ENCODE measurements at regions not wholly inside any gene's neighbourhood (a gene's known extent, or its start where the extent isn't known, plus 50 kb on each side); places are given as distances from the start of the nearest gene placed in this dataset.

- H3K27ac ChIP-seq (ENCODE audit: low read length) = no peak overlapping the region
- no TSS peak for BruUV-seq (replicated peaks)
- DNase-seq (ENCODE audit: low read depth, low spot score) (no peak), ATAC-seq (no peak)
- H3K36me3 ChIP-seq (ENCODE audit: control insufficient read depth, insufficient read depth, low read length) = no peaks in the 10 kb centered on the region
- H3K27me3 ChIP-seq (ENCODE audit: control insufficient read depth, insufficient read depth, low read length) = no peaks in the 10 kb centered on the region
- in situ Hi-C loops (cut with HindIII; ENCODE audit: low pct_unique_long_range_greater_than_20kb, low sequenced_read_pairs) = no loop called here
- H3K4me1 ChIP-seq (ENCODE audit: control insufficient read depth, insufficient read depth, low read length) = no peaks in the 10 kb centered on the region
- intact Hi-C loops (cut with micrococcal nuclease; ENCODE audit: unreplicated experiment) = no loop called here
- no peaks in the 10 kb centered on the region for H3K9me3 ChIP-seq (ENCODE audit: control insufficient read depth, insufficient read depth, low read depth, low read length)
- TF ChIP-seq POLR2AphosphoS5 (IDR thresholded peaks at IDR 0.05; ENCODE audit: low read depth, low read length) = no peak
- TF ChIP-seq, protein P1, sequence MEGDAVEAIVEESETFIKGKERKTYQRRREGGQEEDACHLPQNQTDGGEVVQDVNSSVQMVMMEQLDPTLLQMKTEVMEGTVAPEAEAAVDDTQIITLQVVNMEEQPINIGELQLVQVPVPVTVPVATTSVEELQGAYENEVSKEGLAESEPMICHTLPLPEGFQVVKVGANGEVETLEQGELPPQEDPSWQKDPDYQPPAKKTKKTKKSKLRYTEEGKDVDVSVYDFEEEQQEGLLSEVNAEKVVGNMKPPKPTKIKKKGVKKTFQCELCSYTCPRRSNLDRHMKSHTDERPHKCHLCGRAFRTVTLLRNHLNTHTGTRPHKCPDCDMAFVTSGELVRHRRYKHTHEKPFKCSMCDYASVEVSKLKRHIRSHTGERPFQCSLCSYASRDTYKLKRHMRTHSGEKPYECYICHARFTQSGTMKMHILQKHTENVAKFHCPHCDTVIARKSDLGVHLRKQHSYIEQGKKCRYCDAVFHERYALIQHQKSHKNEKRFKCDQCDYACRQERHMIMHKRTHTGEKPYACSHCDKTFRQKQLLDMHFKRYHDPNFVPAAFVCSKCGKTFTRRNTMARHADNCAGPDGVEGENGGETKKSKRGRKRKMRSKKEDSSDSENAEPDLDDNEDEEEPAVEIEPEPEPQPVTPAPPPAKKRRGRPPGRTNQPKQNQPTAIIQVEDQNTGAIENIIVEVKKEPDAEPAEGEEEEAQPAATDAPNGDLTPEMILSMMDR (IDR thresholded peaks at IDR 0.05) = no peak
- TF ChIP-seq TCF7L2 (IDR thresholded peaks at IDR 0.05; ENCODE audit: low read depth, low read length) = no peak
- no peak for TF ChIP-seq REST (IDR thresholded peaks at IDR 0.05; ENCODE audit: insufficient read depth in 1 of 2, low read depth in 2 of 2, low read length in 1 of 2)
- no peak for TF ChIP-seq SIN3A (IDR thresholded peaks at IDR 0.05; ENCODE audit: borderline replicate concordance, insufficient read depth, low read depth, low read length)
- POLR2A ChIA-PET = no interaction called here
- H3K4me3 ChIP-seq (ENCODE audit: low read depth in 2 of 2, low read length in 2 of 2) = no peak overlapping the region
- CTCF ChIA-PET = no interaction called here
Measured at GRCh38 chr7:153405704-153406485, 646.3 kb upstream of the DPP6 start.

GRCh38 chr7:153406486-153406872, 645.7 kb upstream of the DPP6 start:
- ATAC-seq (no peak), DNase-seq (ENCODE audit: low read depth, low spot score) (no peak)
- Histone ChIP-seq H3K27me3 (ENCODE audit: control insufficient read depth, insufficient read depth, low read length) (no peaks in the 10 kb centered on the region), H3K4me1 (ENCODE audit: control insufficient read depth, insufficient read depth, low read length) (no peaks in the 10 kb centered on the region), H3K27ac (ENCODE audit: low read length) (no peak overlapping the region), H3K4me3 (ENCODE audit: low read depth in 2 of 2, low read length in 2 of 2) (no peak overlapping the region), H3K9me3 (ENCODE audit: control insufficient read depth, insufficient read depth, low read depth, low read length) (no peaks in the 10 kb centered on the region), H3K36me3 (ENCODE audit: control insufficient read depth, insufficient read depth, low read length) (no peaks in the 10 kb centered on the region)
- intact Hi-C loops (cut with micrococcal nuclease; ENCODE audit: unreplicated experiment) (no loop called here), in situ Hi-C loops (cut with HindIII; ENCODE audit: low pct_unique_long_range_greater_than_20kb, low sequenced_read_pairs) (no loop called here)
- POLR2A ChIA-PET = no interaction called here
- CTCF ChIA-PET = no interaction called here
- no TSS peak for BruUV-seq (replicated peaks)
- TF ChIP-seq TCF7L2 (IDR thresholded peaks at IDR 0.05; ENCODE audit: low read depth, low read length) (no peak), POLR2AphosphoS5 (IDR thresholded peaks at IDR 0.05; ENCODE audit: low read depth, low read length) (no peak), SIN3A (IDR thresholded peaks at IDR 0.05; ENCODE audit: borderline replicate concordance, insufficient read depth, low read depth, low read length) (no peak), REST (IDR thresholded peaks at IDR 0.05; ENCODE audit: insufficient read depth in 1 of 2, low read depth in 2 of 2, low read length in 1 of 2) (no peak)
- TF ChIP-seq, protein P1 (IDR thresholded peaks at IDR 0.05) = no peak
